Endothelial cell (in vitro differentiated cells): ENCODE measurements at regions not wholly inside any gene's neighbourhood (a gene's known extent, or its start where the extent isn't known, plus 50 kb on each side); places are given as distances from the start of the nearest gene placed in this dataset.

ENCODE experiments used
- DNase-seq: peaks from one replicate; pipeline ENCODE4 v3.0.0; 2021; ENCODE audit warnings: low spot score
- H3K27ac Mint-ChIP-seq: one replicate; pipeline ENCODE4 v1.8.0; 2021; ENCODE audit warnings: mixed read lengths, inconsistent platforms; ENCODE audit not compliant: unreplicated experiment
- H3K27me3 Mint-ChIP-seq: one replicate; pipeline ENCODE4 v1.8.0; 2021; ENCODE audit warnings: mild to moderate bottlenecking, moderate library complexity, mixed read lengths, inconsistent platforms; ENCODE audit not compliant: unreplicated experiment
- H3K36me3 Mint-ChIP-seq: one replicate; pipeline ENCODE4 v1.8.0; 2021; ENCODE audit warnings: mild to moderate bottlenecking, low read depth, mixed read lengths, inconsistent platforms; ENCODE audit not compliant: unreplicated experiment
- H3K4me1 Mint-ChIP-seq: one replicate; pipeline ENCODE4 v1.8.0; 2021; ENCODE audit warnings: mild to moderate bottlenecking, mixed read lengths, inconsistent platforms; ENCODE audit not compliant: unreplicated experiment
- H3K4me3 Mint-ChIP-seq: one replicate; pipeline ENCODE4 v1.8.0; 2021; ENCODE audit warnings: mild to moderate bottlenecking, mixed read lengths, inconsistent platforms; ENCODE audit not compliant: unreplicated experiment
- H3K9me3 Mint-ChIP-seq: one replicate; pipeline ENCODE4 v1.8.0; 2021; ENCODE audit warnings: mixed read lengths, inconsistent platforms; ENCODE audit not compliant: unreplicated experiment
- TF ChIP-seq, protein P1 (sequence below): fragments of 200-600 bp; sonication (generic); IDR thresholded peaks from one replicate; pipeline ENCODE4 v1.5.0; 2021; ENCODE audit warnings: antibody characterized with exemption; ENCODE audit not compliant: unreplicated experiment

DNA sequence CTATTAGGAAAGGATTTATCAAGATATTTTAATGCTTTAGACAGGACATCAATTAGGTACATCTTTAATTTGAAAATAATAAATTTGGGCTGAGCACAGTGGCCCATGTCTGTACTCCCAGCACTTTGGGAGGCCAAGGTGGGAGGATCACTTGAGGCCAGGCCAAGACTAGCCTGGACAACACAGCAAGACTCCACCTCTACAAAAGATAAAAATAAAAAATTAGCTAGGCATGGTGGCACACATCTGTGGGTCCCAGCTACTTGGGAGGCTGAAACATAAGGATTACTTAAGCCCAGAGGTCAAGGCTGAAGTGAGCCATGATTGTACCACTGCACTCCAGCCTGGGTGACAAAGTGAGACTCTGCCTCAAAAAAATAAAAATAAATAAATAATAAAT is 59.6 kb upstream of the IRF2 start:
- TF ChIP-seq, protein P1, sequence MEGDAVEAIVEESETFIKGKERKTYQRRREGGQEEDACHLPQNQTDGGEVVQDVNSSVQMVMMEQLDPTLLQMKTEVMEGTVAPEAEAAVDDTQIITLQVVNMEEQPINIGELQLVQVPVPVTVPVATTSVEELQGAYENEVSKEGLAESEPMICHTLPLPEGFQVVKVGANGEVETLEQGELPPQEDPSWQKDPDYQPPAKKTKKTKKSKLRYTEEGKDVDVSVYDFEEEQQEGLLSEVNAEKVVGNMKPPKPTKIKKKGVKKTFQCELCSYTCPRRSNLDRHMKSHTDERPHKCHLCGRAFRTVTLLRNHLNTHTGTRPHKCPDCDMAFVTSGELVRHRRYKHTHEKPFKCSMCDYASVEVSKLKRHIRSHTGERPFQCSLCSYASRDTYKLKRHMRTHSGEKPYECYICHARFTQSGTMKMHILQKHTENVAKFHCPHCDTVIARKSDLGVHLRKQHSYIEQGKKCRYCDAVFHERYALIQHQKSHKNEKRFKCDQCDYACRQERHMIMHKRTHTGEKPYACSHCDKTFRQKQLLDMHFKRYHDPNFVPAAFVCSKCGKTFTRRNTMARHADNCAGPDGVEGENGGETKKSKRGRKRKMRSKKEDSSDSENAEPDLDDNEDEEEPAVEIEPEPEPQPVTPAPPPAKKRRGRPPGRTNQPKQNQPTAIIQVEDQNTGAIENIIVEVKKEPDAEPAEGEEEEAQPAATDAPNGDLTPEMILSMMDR = no peak
- no peak overlapping the region for H3K27ac Mint-ChIP-seq
- H3K36me3 Mint-ChIP-seq = no peaks in the 10 kb centered on the region
- H3K4me1 Mint-ChIP-seq = peaks cover 23% of the 10 kb centered on the region
- H3K4me3 Mint-ChIP-seq = no peak overlapping the region
- H3K27me3 Mint-ChIP-seq = no peaks in the 10 kb centered on the region
- no peak for DNase-seq
- no peaks in the 10 kb centered on the region for H3K9me3 Mint-ChIP-seq

DNA sequence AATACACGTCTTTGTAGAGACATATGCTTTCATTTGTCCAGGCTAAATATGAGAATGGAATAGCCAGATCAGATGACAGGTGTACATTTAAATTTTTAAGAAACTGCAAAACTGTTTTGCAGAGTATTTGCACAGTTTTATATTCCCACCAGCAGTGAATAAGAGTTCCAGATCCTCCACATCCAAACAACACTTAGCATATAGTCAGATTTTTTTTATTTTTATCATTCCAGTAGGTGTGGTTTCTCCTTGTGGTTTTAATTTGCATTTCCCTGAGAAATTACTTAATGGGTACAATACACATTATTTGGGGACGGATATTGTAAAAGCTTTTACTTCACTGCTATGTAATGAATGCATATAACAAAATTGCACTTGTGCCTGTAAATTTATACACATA is 56.7 kb upstream of the IRF2 start:
- TF ChIP-seq, protein P1 = no peak
- Mint-ChIP-seq H3K4me1 (peaks cover 9% of the 10 kb centered on the region), H3K4me3 (no peak overlapping the region), H3K9me3 (no peaks in the 10 kb centered on the region), H3K27me3 (no peaks in the 10 kb centered on the region), H3K36me3 (no peaks in the 10 kb centered on the region), H3K27ac (no peak overlapping the region)
- DNase-seq = no peak

DNA sequence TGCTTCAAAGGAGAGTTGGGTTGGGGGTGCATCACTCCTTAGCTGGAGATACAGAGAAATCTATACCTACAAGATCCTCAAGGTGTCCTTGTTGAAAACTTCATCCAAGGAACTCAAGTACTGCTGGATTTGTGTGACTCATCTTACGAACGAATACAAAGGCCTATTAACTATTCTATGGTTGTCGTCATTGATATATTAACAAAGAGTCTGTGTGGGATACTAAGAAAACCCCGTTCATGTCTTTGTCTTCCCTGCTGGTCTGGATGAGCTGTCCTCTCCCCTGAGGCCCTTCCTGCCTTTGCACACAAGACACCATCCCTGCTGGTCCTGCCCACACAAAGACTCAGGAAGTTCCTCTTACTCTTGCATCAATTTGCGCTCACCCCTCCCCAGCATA is 54.9 kb upstream of the IRF2 start:
- H3K27ac Mint-ChIP-seq = no peak overlapping the region
- TF ChIP-seq, protein P1 = no peak
- no peak for DNase-seq
- H3K36me3 Mint-ChIP-seq = no peaks in the 10 kb centered on the region
- no peaks in the 10 kb centered on the region for H3K27me3 Mint-ChIP-seq
- peaks cover 4% of the 10 kb centered on the region for H3K4me1 Mint-ChIP-seq
- no peaks in the 10 kb centered on the region for H3K9me3 Mint-ChIP-seq
- H3K4me3 Mint-ChIP-seq = no peak overlapping the region

DNA sequence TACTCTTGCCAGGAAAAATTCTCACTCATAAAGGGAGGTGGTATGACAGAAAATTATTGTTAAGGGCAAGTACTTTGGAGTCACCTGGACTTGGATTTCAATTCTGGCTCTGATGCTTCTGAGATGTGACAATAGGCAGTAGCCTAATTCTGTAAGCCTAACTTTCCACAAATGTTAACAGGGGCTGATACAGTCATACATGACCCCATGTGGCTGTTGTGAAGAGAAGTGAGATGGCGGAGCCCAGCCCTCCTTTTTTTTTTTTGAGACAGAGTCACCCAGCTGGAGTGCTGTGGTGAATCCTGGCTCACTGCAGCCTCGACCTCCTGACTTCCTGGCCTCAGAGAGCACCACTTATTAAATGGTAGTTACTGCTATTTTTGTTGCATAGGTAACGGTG is 54.4 kb upstream of the IRF2 start:
- Mint-ChIP-seq H3K4me3 (no peak overlapping the region), H3K27me3 (no peaks in the 10 kb centered on the region), H3K4me1 (peaks cover 4% of the 10 kb centered on the region), H3K27ac (no peak overlapping the region), H3K36me3 (no peaks in the 10 kb centered on the region), H3K9me3 (no peaks in the 10 kb centered on the region)
- no peak for DNase-seq
- TF ChIP-seq, protein P1 = no peak

DNA sequence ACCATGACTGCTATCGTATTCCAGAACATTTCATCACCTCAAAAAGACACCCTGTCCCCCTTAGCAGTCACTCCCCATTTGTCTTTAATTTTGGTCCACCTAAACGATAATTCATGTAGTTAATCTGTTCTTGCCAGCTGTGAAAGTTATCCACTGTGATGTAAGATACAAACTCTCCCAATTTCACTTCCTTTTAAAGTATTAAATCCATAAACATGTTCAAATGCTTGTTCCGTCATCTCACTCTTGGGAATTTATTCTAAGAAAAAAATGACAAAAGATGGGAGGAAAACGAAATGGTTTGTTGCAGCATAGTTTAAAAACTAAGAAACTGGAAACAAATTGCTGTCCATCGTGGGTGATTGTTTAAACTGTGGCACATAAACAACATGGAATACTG is 53.7 kb upstream of the IRF2 start:
- Mint-ChIP-seq H3K36me3 (no peaks in the 10 kb centered on the region), H3K9me3 (no peaks in the 10 kb centered on the region), H3K4me3 (no peak overlapping the region), H3K4me1 (peaks cover 4% of the 10 kb centered on the region), H3K27ac (no peak overlapping the region), H3K27me3 (no peaks in the 10 kb centered on the region)
- DNase-seq = no peak
- TF ChIP-seq, protein P1 = no peak
